SKM-1 (cell line): ENCODE measurements at regions not wholly inside any gene's neighbourhood (a gene's known extent, or its start where the extent isn't known, plus 50 kb on each side); places are given as distances from the start of the nearest gene placed in this dataset.

Experiments used
- DNase-seq: peaks from one replicate; lab custom pipeline; 2025; ENCODE audit not compliant: unreplicated experiment; lab: John Stamatoyannopoulos, UW

DNA sequence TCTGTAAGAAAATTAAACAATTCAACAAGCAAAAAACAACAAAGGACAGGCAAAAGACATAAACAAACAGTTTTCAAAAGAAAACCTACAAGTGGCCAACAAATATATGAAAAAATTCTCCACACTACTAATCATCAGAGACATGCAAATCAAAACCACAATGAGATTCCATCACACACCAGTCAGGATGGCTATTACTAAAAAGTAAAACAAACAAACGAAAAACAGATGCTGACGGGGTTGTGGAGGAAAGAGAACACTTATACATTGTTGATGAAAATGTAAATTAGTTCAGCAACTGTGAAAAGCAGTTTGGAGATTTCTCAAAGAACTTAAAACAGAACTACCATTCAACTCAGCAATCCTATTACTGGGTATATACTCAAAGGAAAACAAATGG, 537.6 kb downstream of the HDGFL1 start:
- DNase-seq: no peak

GRCh38 chr6:23111984-23112383, 542.6 kb downstream of the HDGFL1 start:
- no peak for DNase-seq

- no peak for DNase-seq
These were observed 545.6 kb downstream of the HDGFL1 start for GRCh38 chr6:23114812-23115504.

DNA sequence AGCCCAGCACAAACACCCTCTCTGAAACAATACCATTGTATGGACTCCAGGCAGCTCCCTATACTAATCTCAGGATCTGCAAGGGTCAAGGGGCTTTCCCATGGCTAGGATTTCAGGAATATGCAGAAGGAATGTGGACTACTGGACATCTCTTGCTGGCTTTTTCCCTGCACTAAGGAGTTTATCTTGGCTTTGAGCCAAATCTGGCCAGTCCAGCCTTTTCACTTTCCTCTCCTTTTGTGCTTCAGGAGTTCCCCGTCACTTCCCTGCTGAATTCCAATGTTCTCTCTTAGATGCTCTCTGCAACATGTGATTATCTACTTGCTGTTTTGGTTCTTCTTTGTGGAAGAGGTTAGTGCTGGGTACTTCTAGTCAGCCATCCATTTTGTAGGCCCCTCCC, 568.2 kb downstream of the HDGFL1 start:
- DNase-seq: no peak

- DNase-seq: no peak
These were observed 571.5 kb downstream of the HDGFL1 start for GRCh38 chr6:23140871-23141270.

DNA sequence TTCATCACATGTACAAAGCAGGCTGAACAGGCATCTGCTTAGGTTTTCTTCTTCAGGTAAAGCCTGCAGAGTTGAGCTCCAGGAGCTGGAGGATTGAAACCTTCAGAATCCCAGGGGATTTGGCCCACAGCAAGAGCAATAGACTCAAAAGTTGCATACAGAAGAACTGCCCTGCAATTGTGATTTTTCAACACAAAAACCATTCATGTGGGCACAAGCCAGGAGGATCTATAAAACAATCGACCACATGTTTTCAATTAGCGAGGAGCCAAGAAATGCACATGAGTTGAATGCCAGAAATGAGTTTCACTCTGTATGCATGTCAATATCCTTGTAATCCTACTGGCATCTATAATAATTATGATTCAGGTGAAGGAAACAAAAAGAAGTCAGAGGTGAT, 576.4 kb downstream of the HDGFL1 start:
- no peak for DNase-seq

GRCh38 chr6:23154159-23154558, 584.8 kb downstream of the HDGFL1 start:
- no peak for DNase-seq

DNA sequence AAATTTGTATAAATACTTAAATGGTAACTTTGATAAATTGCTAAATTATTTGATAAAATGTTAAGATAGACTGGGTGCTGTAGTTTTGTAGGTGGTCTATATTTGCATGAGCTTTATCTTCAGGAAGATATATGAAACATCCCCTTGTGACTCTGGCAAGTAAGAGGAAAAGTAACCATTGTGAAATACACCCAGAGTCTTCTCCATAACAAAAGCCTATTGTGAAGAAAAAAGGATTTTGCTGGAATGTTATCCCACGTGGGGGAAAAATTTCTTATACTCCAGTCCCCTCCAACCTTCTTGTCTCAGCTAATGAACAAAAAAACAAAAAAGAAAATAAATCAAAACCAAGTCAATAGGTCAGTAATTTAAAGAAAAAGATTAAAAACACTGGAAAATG, 600.7 kb downstream of the HDGFL1 start:
- DNase-seq: no peak

- DNase-seq: no peak
These were observed 603.9 kb downstream of the HDGFL1 start for GRCh38 chr6:23173234-23173633.

DNA sequence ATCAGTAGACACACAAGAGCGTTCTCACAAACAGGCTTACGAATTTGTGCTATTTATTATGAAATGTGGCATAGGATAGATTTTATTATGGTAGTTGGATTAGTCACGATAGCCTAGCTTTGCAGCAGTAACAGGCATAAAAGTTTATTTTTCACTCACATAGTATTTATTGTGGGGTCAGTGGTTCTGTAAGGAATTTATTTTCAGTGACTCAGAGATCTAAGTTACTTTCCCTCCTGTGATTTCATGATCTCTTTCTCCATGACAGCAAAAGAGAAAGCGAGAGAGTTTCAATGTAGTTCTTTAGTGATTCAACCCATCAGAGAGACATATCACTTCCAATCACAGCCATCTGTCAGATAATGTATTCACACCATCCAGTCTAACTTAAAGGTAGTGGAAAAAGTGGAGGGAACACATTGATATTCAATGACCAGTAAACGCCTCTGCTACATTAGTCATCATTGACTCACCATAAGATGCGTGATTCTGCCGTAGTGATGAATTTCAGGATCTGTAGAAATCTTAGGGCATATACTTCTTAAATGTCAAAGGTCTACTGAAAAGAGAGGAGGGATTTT, 605.5 kb downstream of the HDGFL1 start:
- no peak for DNase-seq

- DNase-seq: no peak
These were observed 606.0 kb downstream of the HDGFL1 start for GRCh38 chr6:23175391-23175790.

- no peak for DNase-seq
These were observed 607.1 kb downstream of the HDGFL1 start for GRCh38 chr6:23176471-23176870.

GRCh38 chr6:23176883-23177282, 607.5 kb downstream of the HDGFL1 start:
- DNase-seq: no peak

DNA sequence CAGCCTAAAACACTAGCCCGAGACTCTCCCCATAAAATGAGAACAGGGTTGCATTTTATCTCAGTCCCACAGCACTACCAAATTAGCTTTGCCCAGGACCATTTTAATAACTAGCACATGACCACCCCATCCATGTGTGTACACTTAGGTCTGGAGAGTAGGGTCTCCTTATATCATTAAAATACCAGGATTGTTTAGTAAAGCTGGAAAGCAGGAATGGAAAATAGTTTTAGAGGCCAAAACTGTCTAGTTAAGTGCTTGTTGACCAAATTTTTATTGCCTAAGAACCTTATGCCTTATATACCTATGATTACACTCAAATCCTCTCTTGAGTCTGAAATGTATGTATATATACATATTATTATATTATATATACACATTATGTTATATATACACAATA, 608.4 kb downstream of the HDGFL1 start:
- no peak for DNase-seq

DNA sequence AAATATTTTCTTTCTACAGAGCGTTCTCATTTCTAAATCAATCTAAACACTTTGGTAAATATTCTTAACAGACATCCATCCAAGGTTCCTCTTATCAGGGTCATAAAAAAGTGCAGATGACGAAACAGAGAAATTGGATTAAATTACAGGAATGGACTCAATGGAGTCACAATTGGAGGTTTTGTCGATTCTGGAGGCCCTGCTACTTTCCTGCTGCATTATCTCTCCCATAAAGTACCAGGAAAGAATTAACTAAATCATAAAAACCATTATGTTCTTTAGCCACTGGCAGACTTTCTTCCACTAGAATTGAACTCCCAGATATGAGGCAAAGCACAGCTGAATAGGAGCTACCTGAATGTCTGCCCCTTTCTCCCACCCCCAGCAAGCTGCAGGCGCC, 610.6 kb downstream of the HDGFL1 start:
- no peak for DNase-seq

GRCh38 chr6:23180504-23181293, 611.3 kb downstream of the HDGFL1 start:
- no peak for DNase-seq

- DNase-seq: no peak
These were observed 612.2 kb downstream of the HDGFL1 start for GRCh38 chr6:23181356-23182110.

DNA sequence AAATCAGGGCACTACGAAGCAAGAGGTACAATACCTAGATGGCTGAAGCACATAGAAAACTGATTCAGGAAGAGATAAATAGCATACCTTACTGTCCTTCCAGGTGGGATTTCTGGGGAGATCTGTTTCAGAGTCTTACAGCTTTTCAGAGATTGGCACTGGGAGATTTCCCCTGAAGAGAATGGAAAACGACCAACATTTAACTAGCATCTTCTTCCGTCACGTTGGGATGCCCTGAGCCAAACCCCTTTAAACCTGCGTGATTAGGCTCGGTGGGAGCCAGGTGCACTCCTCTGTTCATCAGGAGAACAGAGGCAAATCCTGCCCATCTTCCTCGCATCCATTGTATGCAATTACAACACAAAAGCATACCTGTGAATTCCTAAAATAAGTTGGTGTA, 614.5 kb downstream of the HDGFL1 start:
- no peak for DNase-seq

DNA sequence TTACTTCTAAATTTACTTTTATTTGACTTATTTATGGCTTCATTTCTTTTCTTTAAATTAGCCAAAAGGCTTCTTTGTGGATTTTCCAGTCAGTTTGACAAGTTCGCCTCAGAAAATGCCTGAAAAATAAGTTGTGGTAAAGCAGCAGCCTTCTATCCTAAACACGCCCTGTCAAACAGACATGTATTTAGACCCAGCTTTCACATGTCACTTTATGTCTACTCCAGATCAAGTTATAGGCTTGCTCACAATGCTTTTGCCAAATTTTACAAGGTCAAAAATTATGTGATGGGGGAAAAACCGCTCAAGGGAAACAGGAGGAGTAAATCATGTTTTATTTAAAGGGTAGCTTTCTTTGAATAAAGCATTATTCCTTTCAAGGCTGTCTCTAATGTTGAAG, 615.0 kb downstream of the HDGFL1 start:
- no peak for DNase-seq

DNA sequence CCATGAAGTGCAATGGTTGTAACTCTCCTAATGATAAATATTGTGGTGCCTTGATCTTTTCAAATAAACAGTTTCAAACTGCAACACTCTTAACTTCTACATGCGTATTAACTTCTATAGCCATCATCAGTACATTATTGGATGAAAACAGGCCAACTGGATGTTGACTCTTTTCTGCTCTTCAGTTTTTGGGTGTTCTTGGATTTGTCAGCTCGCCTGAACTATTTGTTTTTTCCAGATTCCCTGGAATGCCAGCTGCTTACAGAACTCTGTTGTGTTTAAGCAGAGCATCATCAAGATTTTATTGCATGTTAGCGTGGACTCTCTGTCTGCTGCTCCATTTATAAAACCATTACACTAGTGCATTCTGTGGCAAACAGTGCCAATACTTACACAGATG, 626.1 kb downstream of the HDGFL1 start:
- no peak for DNase-seq

- DNase-seq: no peak
These were observed 630.2 kb downstream of the HDGFL1 start for GRCh38 chr6:23199541-23199940.

- DNase-seq: no peak
These were observed 631.6 kb downstream of the HDGFL1 start for GRCh38 chr6:23200946-23201345.
